OCI-LY3 (cell line): ENCODE measurements at regions not wholly inside any gene's neighbourhood (a gene's known extent, or its start where the extent isn't known, plus 50 kb on each side); places are given as distances from the start of the nearest gene placed in this dataset.

Experiments
- H2AFZ ChIP-seq: fragments of 200-600, 300-600 bp; shearing (Covaris generic); 2 replicates; pipeline ENCODE4 v1.6.0; 2014; ENCODE audit warnings: antibody characterized with exemption, low read depth, low read length
- H3K27ac ChIP-seq: fragments of 200-600, 300-600 bp; sonication (generic); 2 replicates; pipeline ENCODE4 v1.5.1; 2014; ENCODE audit warnings: mild to moderate bottlenecking, low read length, moderate library complexity, mixed read lengths
- H3K27me3 ChIP-seq: fragments of 200-600, 300-600 bp; sonication (generic); 2 replicates; pipeline ENCODE4 v1.6.1; 2014; ENCODE audit warnings: low read depth, low read length, mixed read lengths
- H3K36me3 ChIP-seq: fragments of 200-600, 300-600 bp; sonication (generic); replicated peaks from 2 replicates; pipeline ENCODE3; 2014; ENCODE audit warnings: low read depth, low read length, mixed read lengths
- H3K4me1 ChIP-seq: fragments of 300-600, 200-600 bp; sonication (generic); 2 replicates; pipeline ENCODE4 v1.6.1; 2014; ENCODE audit warnings: low read length, mixed read lengths
- H3K4me2 ChIP-seq: fragments of 200-600, 300-600 bp; sonication (generic); 2 replicates; pipeline ENCODE4 v1.6.1; 2014; ENCODE audit warnings: low read length, mixed read lengths
- H3K4me3 ChIP-seq: fragments of 300-600, 200-600 bp; sonication (generic); 2 replicates; pipeline ENCODE4 v1.5.1; 2014; ENCODE audit warnings: antibody characterized with exemption, mild to moderate bottlenecking, low read length, moderate library complexity
- H3K79me2 ChIP-seq: fragments of 300-600, 200-600 bp; shearing (Covaris generic); 2 replicates; pipeline ENCODE4 v1.6.1; 2014; ENCODE audit warnings: mild to moderate bottlenecking, low read length, mixed read lengths
- H3K9ac ChIP-seq: fragments of 300-600, 200-600 bp; shearing (Covaris generic); 2 replicates; pipeline ENCODE4 v1.6.0; 2014; ENCODE audit warnings: mild to moderate bottlenecking, low read length, moderate library complexity
- H3K9me3 ChIP-seq: fragments of 200-600, 300-600 bp; shearing (Covaris generic); 2 replicates; pipeline ENCODE4 v1.6.1; 2014; ENCODE audit warnings: low read length, mixed read lengths; ENCODE audit not compliant: insufficient read depth
- H4K20me1 ChIP-seq: fragments of 200-600, 300-600 bp; sonication (generic); 2 replicates; pipeline ENCODE4 v1.6.1; 2016; ENCODE audit warnings: low read length, mixed read lengths; ENCODE audit not compliant: insufficient read depth
- CTCF ChIP-seq: fragments of 200-600, 300-600 bp; sonication (generic); IDR thresholded peaks from 2 replicates; pipeline ENCODE4 v1.5.1; 2014; ENCODE audit warnings: antibody characterized with exemption, low read length, low read depth
- EZH2phosphoT487 ChIP-seq: fragments of 200-600 bp; shearing (Covaris generic); IDR thresholded peaks from 2 replicates; pipeline ENCODE4 v1.6.1; 2018; ENCODE audit warnings: antibody characterized with exemption, mixed run types, low read depth

GRCh38 chr9:26682796-26683496, 209.7 kb downstream of the CAAP1 start:
- Histone ChIP-seq H3K79me2 (no peaks in the 10 kb centered on the region), H3K9me3 (no peaks in the 10 kb centered on the region; the same call in 1 of the 2 replicates), H3K9ac (no peak overlapping the region), H3K4me2 (no peak overlapping the region), H4K20me1 (no peaks in the 10 kb centered on the region), H3K27me3 (no peaks in the 10 kb centered on the region), H3K4me3 (no peak overlapping the region), H3K27ac (no peak overlapping the region), H2AFZ (no peak overlapping the region), H3K4me1 (no peaks in the 10 kb centered on the region), H3K36me3 (no peaks in the 10 kb centered on the region)
- no peak for TF ChIP-seq EZH2phosphoT487
- no peak for TF ChIP-seq CTCF

GRCh38 chr9:26682041-26682440, 210.6 kb downstream of the CAAP1 start:
- H3K4me3 ChIP-seq = no peak overlapping the region
- no peak overlapping the region for H3K9ac ChIP-seq
- no peak for TF ChIP-seq EZH2phosphoT487
- TF ChIP-seq CTCF = no peak
- no peaks in the 10 kb centered on the region for H3K27me3 ChIP-seq
- H2AFZ ChIP-seq = no peak overlapping the region
- no peak overlapping the region for H3K4me2 ChIP-seq
- no peaks in the 10 kb centered on the region for H3K79me2 ChIP-seq
- no peaks in the 10 kb centered on the region for H3K4me1 ChIP-seq
- no peaks in the 10 kb centered on the region for H4K20me1 ChIP-seq
- H3K36me3 ChIP-seq = no peaks in the 10 kb centered on the region
- no peak overlapping the region for H3K27ac ChIP-seq
- H3K9me3 ChIP-seq = no peaks in the 10 kb centered on the region; the same call in 1 of the 2 replicates

- Histone ChIP-seq H3K4me3 (no peak overlapping the region), H3K4me2 (no peak overlapping the region), H3K9me3 (no peaks in the 10 kb centered on the region), H2AFZ (no peak overlapping the region), H3K36me3 (no peaks in the 10 kb centered on the region), H4K20me1 (no peaks in the 10 kb centered on the region), H3K79me2 (no peaks in the 10 kb centered on the region), H3K9ac (no peak overlapping the region), H3K27me3 (no peaks in the 10 kb centered on the region), H3K4me1 (no peaks in the 10 kb centered on the region), H3K27ac (no peak overlapping the region)
- TF ChIP-seq EZH2phosphoT487 (no peak), CTCF (no peak)
Observed at GRCh38 chr9:26677965-26678706, 214.5 kb downstream of the CAAP1 start.

- no peaks in the 10 kb centered on the region for H3K27me3 ChIP-seq
- H3K4me2 ChIP-seq = no peak overlapping the region
- H4K20me1 ChIP-seq = no peaks in the 10 kb centered on the region
- no peak for TF ChIP-seq CTCF
- TF ChIP-seq EZH2phosphoT487 = no peak
- H3K9ac ChIP-seq = no peak overlapping the region
- H3K9me3 ChIP-seq = no peaks in the 10 kb centered on the region
- no peak overlapping the region for H2AFZ ChIP-seq
- H3K79me2 ChIP-seq = no peaks in the 10 kb centered on the region
- H3K4me3 ChIP-seq = no peak overlapping the region
- no peaks in the 10 kb centered on the region for H3K36me3 ChIP-seq
- peaks cover 4% of the 10 kb centered on the region for H3K4me1 ChIP-seq
- no peak overlapping the region for H3K27ac ChIP-seq
Observed at GRCh38 chr9:26675035-26675434, 217.6 kb downstream of the CAAP1 start.
